AG09319 (cell line): ENCODE measurements at regions not wholly inside any gene's neighbourhood (a gene's known extent, or its start where the extent isn't known, plus 50 kb on each side); places are given as distances from the start of the nearest gene placed in this dataset.

Experiments used
- DNase-seq: peaks from one replicate; pipeline ENCODE4 v3.0.0-alpha.2; 2010; ENCODE audit warnings: low read depth; ENCODE audit errors: extremely low read depth
- TF ChIP-seq, protein P1 (sequence below): IDR thresholded peaks from 2 replicates; pipeline ENCODE4 v1.5.1; 2011; ENCODE audit warnings: low read depth, mild to moderate bottlenecking, inconsistent platforms, low read length, moderate library complexity

DNA sequence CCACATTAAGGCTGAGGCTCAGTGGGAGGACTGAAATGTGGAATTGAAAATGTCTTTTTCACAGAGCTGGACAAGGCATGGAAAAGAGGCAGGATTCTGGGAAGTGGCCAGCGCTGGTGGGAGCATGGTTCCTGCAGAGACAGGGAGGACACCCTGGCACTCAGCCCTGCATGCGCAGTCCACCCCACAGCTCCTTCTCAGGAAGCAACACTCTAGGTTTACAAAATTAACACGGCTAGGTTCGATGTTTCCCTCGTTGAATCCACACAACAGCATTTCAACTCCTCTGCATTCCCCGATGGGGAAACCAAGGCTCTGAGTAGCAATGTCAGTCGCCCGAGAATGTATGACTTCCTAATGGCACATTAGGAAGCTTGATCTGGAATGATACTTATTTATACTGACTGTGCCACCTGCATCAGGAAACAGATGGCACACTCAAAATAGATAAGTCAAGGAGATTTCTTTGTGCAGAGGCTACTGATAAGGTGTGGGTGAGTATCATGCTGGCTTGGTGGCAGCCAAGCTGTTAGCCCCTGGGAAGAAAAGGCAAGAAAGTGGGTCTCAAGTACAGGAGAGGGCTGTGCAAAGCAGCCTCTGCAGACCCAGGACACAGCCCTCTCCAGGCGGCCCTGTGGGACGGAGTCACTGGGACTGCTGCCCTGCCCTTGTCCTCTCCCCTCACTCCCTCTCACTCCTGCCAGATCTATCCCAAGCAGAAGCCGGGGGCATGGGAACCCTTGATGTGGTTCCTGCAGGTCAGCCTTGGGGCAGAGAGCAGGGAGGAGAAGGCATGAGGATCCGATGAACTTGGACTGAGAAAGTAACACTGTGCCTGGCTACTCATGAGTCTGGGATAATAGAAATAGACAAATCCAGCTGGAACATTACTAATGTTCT, 158.4 kb upstream of the FHL2 start:
- no peak for DNase-seq
- TF ChIP-seq, protein P1, sequence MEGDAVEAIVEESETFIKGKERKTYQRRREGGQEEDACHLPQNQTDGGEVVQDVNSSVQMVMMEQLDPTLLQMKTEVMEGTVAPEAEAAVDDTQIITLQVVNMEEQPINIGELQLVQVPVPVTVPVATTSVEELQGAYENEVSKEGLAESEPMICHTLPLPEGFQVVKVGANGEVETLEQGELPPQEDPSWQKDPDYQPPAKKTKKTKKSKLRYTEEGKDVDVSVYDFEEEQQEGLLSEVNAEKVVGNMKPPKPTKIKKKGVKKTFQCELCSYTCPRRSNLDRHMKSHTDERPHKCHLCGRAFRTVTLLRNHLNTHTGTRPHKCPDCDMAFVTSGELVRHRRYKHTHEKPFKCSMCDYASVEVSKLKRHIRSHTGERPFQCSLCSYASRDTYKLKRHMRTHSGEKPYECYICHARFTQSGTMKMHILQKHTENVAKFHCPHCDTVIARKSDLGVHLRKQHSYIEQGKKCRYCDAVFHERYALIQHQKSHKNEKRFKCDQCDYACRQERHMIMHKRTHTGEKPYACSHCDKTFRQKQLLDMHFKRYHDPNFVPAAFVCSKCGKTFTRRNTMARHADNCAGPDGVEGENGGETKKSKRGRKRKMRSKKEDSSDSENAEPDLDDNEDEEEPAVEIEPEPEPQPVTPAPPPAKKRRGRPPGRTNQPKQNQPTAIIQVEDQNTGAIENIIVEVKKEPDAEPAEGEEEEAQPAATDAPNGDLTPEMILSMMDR: no peak

DNA sequence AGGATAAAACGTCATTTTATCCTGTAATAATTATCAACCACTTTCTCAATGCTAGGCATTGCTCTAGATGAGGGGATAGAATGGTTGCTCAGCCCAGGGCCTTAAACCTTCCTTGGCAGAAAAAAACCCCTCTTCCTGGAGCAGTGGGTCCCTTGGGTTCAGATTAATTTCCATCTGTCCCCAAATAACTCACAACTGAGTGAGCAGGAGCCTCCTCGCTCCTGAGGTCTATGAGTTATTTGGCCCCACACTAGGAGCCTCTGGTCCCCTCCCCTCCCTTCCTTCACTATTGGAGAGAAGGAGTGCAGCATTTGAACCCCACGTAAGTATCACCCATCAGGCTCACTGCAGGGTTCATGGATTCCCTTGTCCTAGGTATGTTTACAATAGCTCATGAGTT, 157.5 kb upstream of the FHL2 start:
- DNase-seq: no peak
- TF ChIP-seq, protein P1: no peak

DNA sequence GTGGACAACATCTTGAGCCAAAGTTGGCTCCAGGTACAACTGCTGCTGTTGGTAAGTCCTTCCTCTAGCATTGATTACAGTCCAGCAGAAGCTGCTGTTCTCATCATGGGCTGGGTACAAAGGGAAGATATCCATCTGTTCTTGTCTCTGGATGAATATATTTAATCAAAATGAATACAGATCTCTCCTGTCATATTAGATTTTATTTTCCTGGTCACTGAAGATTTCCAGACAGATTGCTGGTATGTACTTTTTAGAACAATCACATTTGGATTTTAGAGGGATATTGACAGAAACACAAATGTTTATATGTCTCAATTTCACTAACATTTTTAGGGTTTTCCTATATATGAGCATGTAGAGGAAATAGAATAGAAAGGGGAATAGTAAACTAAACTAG, 155.4 kb upstream of the FHL2 start:
- TF ChIP-seq, protein P1: no peak
- DNase-seq: no peak

DNA sequence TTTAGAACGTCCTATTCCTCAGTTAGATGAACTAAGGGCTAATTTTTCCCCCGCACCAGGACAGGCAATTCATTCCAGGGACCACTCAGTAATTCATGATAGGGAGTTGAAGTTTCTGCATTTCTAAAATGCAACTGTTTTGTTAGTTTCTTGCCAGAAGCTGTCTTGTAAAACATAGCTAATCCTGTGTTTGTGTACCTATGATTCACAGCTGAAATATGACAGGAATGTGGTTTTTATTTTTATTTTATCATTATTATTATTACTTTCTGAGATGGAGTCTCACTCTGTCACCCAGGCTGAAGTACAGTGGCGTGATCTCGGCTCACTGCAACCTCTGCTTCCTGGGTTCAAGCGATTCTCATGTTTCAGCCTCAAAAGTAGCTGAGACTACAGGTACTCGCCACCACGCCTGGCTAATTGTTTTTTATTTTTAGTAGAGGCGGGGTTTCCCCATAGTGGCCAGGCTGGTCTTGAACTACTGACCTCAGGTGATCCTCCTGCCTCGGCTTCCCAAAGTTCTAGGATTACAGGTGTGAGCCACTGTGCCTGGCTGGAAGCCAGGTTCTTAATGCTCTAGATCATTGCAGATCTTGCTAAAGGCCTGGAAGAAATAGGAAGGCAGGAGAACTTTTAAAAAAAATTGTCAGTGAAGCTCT, 154.8 kb upstream of the FHL2 start:
- no peak for DNase-seq

GRCh38 chr2:105546628-105546974, 147.8 kb upstream of the FHL2 start:
- DNase-seq: no peak

More for the DNA sequence above, 154.8 kb upstream of the FHL2 start:
- TF ChIP-seq, protein P1: no peak

GRCh38 chr2:105545730-105546627, 147.1 kb upstream of the FHL2 start:
- peak; percentile 29 for DNase-seq
- TF ChIP-seq, protein P1: peak; percentile 90

More at GRCh38 chr2:105546628-105546974, 147.8 kb upstream of the FHL2 start:
- TF ChIP-seq, protein P1: no peak
